COR-L47 (cell line): ENCODE measurements at regions not wholly inside any gene's neighbourhood (a gene's known extent, or its start where the extent isn't known, plus 50 kb on each side); places are given as distances from the start of the nearest gene placed in this dataset.
"Not testable (repeated sequence)": the region's sequence is repeated elsewhere in the genome, so short reads cannot be mapped to it uniquely, and the experiment has no call there.

Source experiments
- DNase-seq: peaks from one replicate; lab custom pipeline; 2025; lab: John Stamatoyannopoulos, UW

DNA sequence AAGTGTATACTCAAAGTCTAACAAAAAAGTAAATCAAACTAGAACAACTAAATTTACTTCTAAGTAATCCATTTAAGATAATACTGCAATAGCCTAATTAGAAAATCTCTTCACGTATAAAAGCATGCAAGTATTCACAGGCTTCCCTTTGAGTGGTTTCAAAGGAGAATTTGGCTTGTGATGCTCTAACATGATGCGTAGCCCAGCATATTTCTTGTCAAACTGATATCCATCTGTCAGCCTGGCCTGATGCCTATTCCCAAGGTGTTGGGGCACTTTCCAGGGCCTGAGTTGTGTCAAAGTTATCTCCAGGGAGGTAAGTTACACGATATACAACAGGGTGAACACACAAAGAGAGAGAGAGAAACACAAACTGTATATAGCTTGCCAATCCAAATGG lies 287.0 kb upstream of the MAGEB18 start:
- DNase-seq, result no peak

DNA sequence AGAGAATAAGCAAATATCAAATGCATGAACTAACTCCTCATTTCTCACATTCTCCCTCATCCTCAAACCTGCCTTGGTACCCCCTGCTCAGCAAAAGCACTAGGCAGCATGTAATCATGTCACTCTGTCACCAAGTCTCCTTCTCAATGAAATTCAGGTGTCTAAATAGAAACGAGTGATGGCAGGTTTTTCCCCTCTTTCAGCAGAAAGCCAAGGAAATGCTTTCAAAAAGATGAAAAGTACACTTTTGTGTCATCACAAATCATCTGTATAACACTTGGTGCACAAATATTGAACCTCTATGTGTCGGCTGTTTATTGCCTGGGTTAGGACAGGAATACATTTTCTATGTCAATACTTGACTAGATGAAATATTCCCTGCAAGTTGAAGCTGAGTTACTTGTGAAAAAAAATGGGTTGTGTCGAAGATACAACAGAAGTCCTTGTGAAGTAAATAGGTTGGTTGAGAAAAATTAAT lies 285.1 kb upstream of the MAGEB18 start:
- DNase-seq, result no peak

DNA sequence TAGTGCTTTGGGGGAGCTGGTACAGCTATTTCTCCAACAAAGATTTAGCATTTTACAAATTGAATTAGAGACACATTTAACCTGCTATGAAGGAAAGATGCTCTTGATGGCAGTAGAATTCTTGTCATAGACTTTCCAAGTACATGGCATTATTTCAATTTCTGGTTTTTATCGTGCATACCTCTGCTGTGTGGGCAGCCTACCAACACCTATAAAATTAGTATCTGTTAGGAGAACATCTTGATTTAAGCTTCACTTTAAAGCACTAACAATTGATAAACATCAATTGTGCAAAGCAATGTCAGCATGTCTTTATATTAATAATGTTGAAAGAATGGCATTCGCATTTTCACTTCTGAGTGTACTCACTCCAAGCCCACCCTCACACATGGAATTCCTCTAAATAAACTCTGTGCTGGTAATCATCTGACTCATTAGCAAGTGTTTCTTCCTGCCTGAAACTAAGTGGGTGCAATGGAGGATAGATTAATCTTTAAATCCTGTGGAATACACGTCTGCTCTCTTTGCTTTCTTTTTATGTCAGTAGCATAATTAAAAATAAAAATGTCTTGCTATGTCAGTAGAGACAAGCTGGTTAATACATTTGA lies 279.8 kb upstream of the MAGEB18 start:
- no peak for DNase-seq

DNA sequence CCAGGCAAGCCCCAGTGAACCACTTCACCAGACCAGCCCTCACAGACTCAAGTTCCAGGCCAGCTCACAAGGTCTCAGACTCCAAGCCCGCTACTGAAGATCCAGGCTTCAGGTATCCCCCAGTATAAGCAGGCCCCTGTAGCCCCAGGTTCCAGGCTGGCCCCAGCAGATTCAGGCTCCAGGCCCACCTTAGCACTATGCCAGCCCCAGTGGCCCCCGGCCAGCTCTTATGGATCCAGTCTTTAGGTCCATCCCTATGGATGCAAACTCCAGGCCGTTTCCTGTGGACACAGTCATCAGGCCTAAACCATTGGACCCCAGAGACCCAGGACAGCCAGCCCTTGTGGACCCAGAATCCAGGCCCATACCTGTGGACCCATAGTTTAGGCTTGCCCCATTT lies 277.8 kb upstream of the MAGEB18 start:
- no peak for DNase-seq

DNA sequence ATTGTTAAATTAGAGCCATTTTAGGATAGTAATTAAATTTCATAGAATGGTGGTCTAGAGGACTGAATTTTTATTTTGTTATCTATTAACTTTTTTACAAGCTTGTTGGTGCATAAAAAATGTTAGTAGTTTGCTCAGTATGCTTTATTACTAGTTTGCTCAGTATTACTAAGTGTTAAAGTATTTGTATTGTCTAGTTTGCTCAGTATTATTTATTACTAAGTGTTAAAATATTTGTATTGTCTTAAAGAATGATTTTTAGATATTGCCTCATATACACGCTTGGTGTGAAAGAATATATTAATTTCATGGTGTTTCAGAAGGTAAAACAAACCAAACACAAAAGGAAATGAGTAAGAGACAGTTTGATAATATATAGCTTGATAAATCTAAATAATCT lies 268.4 kb upstream of the MAGEB18 start:
- DNase-seq, result no peak

DNA sequence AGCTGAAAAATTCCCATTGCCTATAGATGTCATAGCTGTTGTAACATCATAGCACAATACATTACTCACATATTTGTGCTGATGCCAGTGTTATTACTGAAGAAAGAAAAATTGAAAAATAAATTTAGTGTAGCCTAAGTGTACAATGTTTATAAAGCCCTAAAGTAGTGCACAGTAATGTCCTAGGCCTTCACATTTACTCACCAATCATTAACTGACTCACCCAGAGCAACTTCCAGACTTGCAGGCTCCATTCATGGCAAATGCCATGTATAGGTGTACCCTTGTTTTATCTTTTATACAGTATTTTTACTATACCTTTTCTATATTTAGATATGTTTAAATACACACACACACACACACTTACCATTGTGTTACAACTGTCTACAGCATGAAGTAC lies 265.4 kb upstream of the MAGEB18 start:
- DNase-seq, result no peak

DNA sequence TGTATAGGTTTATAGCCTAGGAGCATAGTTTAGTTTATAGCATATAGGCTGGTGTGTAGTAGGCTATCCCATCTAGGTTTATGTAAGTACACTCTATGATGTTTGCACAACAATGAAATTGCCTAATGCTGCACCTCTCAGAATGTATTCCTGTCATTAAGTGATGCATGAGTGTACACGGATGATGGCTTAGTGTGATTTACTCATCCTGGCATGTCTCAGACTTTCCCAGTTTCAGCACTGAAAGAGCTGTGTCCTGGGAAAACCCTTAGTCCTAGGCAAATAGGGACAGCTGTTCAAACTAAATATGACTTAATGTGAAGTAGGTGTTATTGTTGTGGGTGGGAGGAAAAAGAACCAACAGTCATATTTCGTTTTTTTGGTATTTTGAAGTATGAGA lies 264.9 kb upstream of the MAGEB18 start:
- DNase-seq, result no peak

DNA sequence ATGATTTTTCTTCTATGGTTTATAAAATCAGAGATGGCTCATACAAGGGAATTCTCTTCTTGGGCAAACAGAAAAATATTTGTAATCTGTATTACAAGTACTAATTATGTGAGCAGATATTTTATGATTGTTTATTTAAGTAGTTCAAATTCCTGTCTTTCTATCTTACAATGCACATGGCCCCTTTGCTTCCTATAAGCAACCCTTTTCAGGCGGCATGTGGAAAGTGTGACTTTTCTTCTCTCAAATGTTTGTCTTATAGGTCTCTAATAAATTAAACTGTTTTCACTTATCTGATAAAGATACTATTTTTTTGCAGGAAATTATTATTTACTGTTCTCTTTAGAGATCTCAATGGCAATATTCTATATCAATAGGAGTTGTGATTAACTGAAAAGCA lies 259.3 kb upstream of the MAGEB18 start:
- DNase-seq, result no peak

DNA sequence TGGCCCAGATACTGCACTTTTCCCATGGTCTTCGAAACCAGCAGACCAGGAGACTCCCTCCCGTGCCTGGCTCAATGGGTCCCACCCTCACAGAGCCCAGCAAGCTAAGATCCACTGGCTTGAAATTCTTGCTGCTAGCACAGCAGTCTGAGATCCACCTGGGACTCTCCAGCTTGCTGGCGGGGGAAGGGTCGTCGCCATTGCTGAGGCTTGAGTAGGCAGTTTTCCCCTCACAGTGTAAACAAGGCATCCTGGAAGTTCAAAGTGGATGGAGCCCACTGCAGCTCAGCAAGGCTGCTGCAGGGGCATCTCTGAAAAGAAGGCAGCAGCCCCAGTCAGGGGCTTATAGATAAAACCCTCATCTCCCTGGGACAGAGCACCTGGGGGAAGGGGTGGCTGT lies 255.6 kb upstream of the MAGEB18 start:
- not testable (repeated sequence) for DNase-seq

DNA sequence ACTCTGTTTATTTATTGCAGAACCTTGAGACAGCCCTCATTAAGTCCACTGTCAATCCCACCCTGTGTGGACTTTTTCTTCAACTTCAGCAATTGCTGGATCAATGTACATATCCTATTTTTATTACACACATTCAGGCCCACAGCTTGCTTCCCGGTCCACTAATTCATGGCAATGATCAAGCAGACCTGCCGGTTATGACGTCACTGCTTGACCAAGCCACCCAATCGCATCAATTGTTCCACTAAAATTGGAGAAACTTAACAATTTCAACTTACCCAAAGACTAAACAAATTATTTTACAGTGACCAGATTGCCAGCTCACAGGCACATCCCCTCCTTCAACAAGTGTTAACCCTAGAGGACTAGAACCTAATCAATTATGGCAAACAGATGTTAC lies 240.4 kb upstream of the MAGEB18 start:
- no peak for DNase-seq

DNA sequence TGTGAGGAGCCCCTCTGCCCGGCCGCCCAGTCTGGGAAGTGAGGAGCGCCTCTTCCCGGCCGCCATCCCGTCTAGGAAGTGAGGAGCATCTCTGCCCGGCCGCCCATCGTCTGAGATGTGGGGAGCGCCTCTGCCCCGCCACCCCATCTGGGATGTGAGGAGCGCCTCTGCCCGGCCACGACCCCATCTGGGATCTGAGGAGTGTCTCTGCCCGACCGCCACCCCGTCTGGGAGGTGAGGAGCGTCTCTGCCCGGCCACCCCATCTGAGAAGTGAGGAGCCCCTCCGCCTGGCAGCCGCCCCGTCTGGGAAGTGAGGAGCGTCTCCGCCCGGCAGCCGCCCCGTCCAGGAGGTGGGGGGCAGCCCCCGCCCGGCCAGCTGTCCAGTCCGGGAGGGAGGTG lies 232.4 kb upstream of the MAGEB18 start:
- DNase-seq, result not testable (repeated sequence)

DNA sequence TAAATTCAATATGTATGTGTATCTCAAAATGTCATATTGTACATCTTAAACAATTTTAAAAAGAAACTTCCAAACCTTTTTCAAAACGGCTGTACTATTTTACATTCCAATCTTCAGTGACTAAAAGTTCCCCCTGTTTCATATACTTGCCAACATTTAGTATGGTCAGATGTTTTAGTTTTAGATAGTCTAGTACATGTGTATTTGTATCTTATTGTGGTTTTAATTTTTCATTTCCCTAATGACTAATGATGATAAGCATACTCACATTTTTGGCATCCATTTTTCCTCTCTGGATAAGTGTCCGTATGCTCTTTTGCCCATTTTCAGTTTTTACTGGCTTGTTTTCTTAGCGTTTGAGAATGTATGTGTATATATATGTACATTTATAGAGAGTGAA lies 212.2 kb upstream of the MAGEB18 start:
- no peak for DNase-seq

DNA sequence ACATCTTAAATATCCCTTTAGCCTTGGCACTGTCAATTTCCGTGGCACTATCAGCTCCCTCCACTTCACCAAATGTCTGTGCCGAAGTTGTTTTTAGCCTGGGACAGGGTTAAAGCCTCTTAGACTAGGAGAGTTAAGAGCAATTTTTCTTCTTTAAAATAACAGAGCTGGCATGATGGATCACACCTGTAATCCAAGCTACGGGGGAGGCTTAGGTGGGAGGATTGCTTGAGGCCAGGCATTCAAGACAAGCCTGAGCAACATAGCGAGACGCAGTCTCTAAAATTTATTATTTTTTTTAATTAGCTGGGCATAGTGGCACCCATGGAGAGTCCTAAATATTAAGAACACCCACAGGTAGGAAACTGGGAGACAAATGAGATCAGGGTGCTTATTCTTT lies 209.8 kb upstream of the MAGEB18 start:
- no peak for DNase-seq

DNA sequence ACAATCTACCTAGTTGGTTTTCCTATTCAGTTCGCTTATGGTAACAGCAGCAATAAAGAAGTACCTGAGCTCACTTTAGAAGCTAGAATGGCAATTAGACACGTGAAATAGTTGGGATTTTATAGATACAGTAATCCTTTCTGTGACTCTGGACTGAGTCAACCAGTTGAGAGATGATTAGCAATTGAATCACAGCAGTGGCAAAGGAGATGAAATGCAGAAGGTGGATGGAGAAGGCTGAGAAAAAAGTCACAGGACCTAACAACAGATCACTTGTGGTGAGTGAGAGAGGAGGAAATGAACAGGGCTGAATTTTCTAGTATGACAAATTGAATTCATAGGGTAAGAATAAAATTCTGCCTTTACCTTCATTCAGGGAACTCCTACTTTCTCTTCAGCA lies 197.1 kb upstream of the MAGEB18 start:
- no peak for DNase-seq

DNA sequence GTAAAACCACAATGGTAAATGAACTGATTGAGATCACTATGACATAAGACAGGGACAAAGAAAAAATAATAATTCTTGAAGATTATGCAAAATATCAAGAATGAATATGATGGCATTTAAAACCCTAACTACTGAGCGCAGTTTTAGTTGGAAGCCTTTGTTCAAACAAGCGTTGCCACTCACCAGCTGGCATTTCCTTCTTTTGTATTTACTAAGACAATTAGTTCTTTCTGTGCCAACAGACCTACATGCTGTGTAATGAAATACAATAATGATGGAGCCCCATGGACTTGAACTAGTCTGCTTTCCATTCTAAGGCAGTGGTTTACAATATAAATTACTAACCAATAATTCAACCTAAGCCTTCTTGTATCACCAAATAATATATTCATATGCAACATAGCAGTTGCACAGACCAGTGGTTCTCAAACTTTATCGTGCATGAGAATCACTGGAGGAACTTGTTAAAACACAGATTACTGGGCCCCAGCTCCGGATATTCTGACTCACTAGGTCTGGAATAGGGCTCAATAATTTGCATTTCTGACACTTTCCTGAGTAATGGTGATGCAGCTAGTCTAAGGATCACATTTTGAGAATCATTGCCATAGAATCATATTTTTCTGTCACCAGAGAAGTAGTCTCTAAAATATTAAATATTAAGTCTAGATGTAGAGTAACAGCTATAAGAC lies 196.4 kb upstream of the MAGEB18 start:
- peak; percentile 39 for DNase-seq

DNA sequence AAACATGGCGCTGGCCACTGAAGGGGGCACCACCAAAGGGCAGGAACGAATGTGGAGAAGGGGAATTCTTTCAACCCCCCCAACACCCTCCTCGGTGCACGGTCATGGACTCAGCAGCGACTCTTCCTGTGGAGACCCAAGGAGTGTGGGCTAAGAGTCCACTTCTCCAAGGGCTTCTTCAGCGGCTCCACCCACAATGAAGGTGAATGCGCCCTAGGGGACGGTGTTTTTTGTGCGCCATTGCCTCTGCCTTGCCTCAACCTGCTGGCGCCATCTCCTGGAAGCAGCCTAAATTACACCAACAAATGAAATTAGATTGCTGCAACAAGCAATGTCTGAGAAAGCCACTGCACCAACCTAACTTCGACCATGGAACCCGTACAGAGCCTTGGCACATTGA lies 169.2 kb upstream of the MAGEB18 start:
- no peak for DNase-seq

DNA sequence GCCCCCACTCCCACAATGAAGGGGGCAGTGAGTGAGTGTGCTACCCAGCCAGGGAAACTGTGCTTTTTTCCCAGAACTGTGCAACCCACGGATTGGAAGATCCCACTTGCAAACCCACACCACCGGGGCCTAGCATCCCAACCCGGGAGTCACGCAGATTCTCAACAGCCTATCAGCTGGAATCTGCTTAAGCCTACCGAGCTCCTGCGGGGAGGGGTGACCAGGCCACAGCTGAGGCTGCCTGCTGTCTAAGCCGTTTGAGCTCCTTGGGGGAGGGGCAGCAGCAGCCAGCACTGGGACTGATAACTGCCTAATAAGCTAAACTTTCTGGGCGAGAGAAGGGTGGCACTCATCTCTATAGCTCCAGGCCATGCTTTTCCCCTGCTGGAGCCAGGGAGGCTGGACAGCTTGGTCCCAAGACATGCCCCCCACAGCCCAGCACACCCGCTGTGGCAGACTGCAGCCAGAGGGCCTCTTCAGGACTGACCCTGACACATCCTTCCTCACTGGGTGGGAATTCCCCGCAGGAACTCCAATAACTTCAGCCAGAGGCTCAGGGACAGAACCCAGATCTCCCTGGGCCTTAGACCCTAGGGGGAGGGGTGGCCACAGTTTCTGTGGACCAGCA lies 161.3 kb upstream of the MAGEB18 start:
- no peak for DNase-seq

DNA sequence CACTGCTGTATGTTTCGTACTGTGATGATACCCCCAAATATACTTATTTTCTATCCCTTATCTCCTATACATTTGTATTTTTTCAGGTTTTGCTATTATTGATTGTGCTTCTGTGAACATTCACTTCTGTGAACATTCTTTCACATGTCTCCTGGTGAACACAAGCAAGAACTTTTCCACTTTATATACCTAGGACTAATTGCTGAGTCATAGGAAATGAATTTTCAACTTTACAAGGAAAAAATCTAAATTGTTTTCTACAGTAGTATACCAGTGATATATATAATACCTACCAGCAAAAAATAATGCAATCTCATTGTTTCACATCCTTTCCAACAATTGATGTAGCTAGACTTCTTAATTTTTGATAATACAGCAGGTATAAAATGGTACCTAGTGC lies 139.5 kb upstream of the MAGEB18 start:
- no peak for DNase-seq

DNA sequence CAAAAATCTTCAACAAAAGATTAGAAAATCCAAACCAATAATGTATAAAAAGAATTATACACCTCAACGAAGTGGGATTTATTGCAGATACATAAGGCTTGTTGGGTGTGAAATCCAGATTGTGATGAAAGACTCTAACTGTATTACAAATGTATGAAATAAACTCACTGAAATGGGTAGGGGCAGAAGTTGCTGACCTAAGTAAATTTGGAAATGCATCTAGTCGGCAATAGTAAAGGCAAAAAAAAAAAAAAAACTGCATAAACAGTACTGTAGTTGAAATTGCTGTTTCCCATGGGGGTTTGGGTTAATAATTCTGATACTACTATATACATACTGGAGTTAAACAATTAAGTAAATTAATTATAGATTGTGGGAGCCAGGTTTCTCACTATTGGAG lies 130.7 kb upstream of the MAGEB18 start:
- no peak for DNase-seq

DNA sequence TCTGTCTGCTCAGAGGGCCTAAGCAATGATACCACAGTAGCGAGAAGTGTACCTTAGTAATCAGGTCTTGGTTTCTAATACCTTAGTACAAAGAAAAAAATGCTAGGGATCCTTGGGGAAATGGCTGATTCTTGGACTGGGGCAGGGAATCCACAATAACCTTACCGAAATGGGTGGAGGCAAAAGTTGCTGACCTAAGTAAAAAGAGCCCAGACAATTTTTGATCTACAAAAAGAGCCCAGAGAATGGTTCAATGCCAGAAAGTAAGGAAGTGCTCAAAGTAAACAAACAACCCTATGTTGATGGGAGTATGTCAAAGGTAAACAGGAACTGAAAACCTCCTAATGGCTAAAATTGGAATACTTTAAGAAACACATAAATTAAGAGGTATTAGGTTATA lies 130.1 kb upstream of the MAGEB18 start:
- no peak for DNase-seq

DNA sequence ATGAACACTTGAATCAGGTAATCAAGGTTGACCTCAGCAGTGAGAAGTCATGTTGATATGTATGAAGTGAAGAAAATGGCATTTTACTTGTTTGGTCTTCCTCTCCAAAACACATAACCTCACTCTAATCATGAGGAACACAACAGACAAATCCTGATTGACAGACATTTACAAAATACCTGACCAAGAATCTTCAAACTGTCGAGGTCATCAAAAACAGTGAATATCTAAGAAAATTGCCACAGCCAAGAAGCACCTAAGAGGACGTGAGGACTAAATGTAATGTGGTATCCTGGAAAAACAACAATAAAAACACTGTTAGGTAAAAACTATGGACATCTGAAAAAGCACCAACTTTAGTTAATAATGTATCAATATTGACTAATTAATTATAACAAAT lies 129.5 kb upstream of the MAGEB18 start:
- no peak for DNase-seq

DNA sequence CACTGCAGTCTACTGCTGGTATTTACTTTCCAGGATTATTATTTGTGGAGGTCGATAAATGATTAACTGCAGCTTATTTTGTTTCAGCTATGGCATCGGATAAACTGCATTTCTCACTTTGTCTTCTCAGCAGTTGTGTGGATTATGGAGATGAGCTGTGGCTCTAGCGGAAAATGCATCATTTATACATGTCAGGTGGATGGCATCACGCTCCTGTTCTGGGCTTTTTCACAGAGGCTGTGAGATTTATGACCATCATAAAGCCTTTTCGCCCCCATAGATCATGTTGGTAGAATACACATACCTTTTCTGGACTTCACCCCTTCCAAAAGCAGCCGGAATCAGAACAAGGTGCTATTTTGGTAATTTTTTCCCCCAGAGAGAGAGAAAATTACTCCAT lies 118.8 kb upstream of the MAGEB18 start:
- no peak for DNase-seq

DNA sequence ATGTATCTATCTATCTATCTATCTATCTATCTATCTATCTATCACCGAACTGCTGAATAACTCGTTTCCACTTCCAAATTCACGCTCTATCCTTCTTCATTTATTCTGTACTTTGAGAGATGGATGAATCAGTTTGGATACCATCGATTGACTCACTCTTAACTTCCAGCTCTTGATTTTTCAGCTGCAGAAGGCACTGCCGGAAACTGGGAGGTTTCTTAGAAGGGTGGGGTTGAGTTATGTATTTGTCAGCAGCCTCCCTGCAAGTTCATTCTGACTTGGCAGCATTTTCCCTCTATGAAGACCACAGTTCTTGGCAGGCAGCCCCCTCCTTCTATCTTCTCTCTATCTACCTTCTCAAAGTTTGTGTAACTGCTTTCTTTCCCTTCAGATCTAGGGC lies 112.0 kb upstream of the MAGEB18 start:
- DNase-seq, result no peak
